ENCODE measurements at regions not wholly inside any gene's neighbourhood (a gene's known extent, or its start where the extent isn't known, plus 50 kb on each side); places are given as distances from the start of the nearest gene placed in this dataset.

GRCh38 chr2:75415111-75415626 lies 145.6 kb downstream of the EVA1A start:
- TF ChIP-seq REST (IDR thresholded peaks at IDR 0.05; ENCODE audit: insufficient read depth in 1 of 2, low read depth in 2 of 2, low read length in 2 of 2) (no peak), POLR2AphosphoS5 (IDR thresholded peaks at IDR 0.05; ENCODE audit: low read depth, low read length) (no peak), TAF1 (IDR thresholded peaks at IDR 0.05; ENCODE audit: borderline replicate concordance, insufficient read depth, low read length) (no peak), SIN3A (IDR thresholded peaks at IDR 0.05; ENCODE audit: borderline replicate concordance, insufficient read depth, low read length) (no peak), FOXP2 (optimal IDR thresholded peaks at IDR 0.05; ENCODE audit: borderline replicate concordance, extremely low read depth, extremely low read length, insufficient read depth) (no peak)

GRCh38 chr2:75411574-75411973 lies 149.2 kb downstream of the EVA1A start:
- TF ChIP-seq FOXP2 (optimal IDR thresholded peaks at IDR 0.05; ENCODE audit: borderline replicate concordance, extremely low read depth, extremely low read length, insufficient read depth) (no peak), SIN3A (IDR thresholded peaks at IDR 0.05; ENCODE audit: borderline replicate concordance, insufficient read depth, low read length) (no peak), TAF1 (IDR thresholded peaks at IDR 0.05; ENCODE audit: borderline replicate concordance, insufficient read depth, low read length) (no peak), POLR2AphosphoS5 (IDR thresholded peaks at IDR 0.05; ENCODE audit: low read depth, low read length) (no peak), REST (IDR thresholded peaks at IDR 0.05; ENCODE audit: insufficient read depth in 1 of 2, low read depth in 2 of 2, low read length in 2 of 2) (no peak)

GRCh38 chr2:75410702-75411101 lies 150.0 kb downstream of the EVA1A start:
- TF ChIP-seq POLR2AphosphoS5 (IDR thresholded peaks at IDR 0.05; ENCODE audit: low read depth, low read length) (no peak), FOXP2 (optimal IDR thresholded peaks at IDR 0.05; ENCODE audit: borderline replicate concordance, extremely low read depth, extremely low read length, insufficient read depth) (no peak), SIN3A (IDR thresholded peaks at IDR 0.05; ENCODE audit: borderline replicate concordance, insufficient read depth, low read length) (no peak), REST (IDR thresholded peaks at IDR 0.05; ENCODE audit: insufficient read depth in 1 of 2, low read depth in 2 of 2, low read length in 2 of 2) (no peak), TAF1 (IDR thresholded peaks at IDR 0.05; ENCODE audit: borderline replicate concordance, insufficient read depth, low read length) (no peak)

- TF ChIP-seq POLR2AphosphoS5 (IDR thresholded peaks at IDR 0.05; ENCODE audit: low read depth, low read length): no peak
These were observed 152.0 kb downstream of the EVA1A start for GRCh38 chr2:75408771-75409170.

GRCh38 chr2:75407038-75407530 lies 153.7 kb downstream of the EVA1A start:
- no peak for TF ChIP-seq POLR2AphosphoS5 (IDR thresholded peaks at IDR 0.05; ENCODE audit: low read depth, low read length)
- TF ChIP-seq TAF1 (IDR thresholded peaks at IDR 0.05; ENCODE audit: borderline replicate concordance, insufficient read depth, low read length): no peak
- TF ChIP-seq REST (IDR thresholded peaks at IDR 0.05; ENCODE audit: insufficient read depth in 1 of 2, low read depth in 2 of 2, low read length in 2 of 2): no peak
- TF ChIP-seq FOXP2 (optimal IDR thresholded peaks at IDR 0.05; ENCODE audit: borderline replicate concordance, extremely low read depth, extremely low read length, insufficient read depth): no peak
- TF ChIP-seq SIN3A (IDR thresholded peaks at IDR 0.05; ENCODE audit: borderline replicate concordance, insufficient read depth, low read length): no peak

Measured in PFSK-1 (cell line).